ENCODE measurements at regions not wholly inside any gene's neighbourhood (a gene's known extent, or its start where the extent isn't known, plus 50 kb on each side); places are given as distances from the start of the nearest gene placed in this dataset.
A peak's percentile ranks its signal among the peaks of the same experiment; 100 is the strongest.

DNA sequence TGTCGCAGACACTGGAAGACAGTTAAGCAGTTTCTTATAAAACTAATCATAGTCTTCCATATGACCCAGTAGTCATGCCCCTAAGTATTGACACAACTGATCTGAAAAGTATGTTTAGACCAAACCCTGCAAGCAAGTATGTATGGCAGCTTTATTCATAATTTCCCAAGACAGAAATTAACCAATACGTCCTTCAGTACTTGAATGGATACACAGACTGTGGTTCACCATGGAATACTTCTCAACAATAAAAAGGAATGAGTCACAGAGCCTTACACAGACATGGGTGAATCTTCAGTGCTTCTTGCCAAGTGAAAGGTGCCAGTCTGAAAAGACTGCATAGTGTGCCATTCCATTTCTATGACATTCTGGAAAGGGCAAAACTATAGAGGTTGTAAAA, 50.2 kb upstream of the AKR1E2 start:
- DNase-seq, result peak; percentile 23

GRCh38 chr10:4772202-4772570, 53.8 kb upstream of the AKR1E2 start:
- DNase-seq, result no peak

GRCh38 chr10:4771554-4772201, 54.3 kb upstream of the AKR1E2 start:
- DNase-seq, result peak; percentile 83

GRCh38 chr10:4770801-4771553, 55.0 kb upstream of the AKR1E2 start:
- DNase-seq, result peak; percentile 97

GRCh38 chr10:4768416-4768815, 57.6 kb upstream of the AKR1E2 start:
- no peak for DNase-seq

GRCh38 chr10:4767033-4767814, 58.8 kb upstream of the AKR1E2 start:
- DNase-seq, result peak; percentile 83

- DNase-seq, result peak; percentile 30
Measured at GRCh38 chr10:4766454-4766853, 59.6 kb upstream of the AKR1E2 start.

GRCh38 chr10:4765428-4765827, 60.6 kb upstream of the AKR1E2 start:
- peak; percentile 26 for DNase-seq

DNA sequence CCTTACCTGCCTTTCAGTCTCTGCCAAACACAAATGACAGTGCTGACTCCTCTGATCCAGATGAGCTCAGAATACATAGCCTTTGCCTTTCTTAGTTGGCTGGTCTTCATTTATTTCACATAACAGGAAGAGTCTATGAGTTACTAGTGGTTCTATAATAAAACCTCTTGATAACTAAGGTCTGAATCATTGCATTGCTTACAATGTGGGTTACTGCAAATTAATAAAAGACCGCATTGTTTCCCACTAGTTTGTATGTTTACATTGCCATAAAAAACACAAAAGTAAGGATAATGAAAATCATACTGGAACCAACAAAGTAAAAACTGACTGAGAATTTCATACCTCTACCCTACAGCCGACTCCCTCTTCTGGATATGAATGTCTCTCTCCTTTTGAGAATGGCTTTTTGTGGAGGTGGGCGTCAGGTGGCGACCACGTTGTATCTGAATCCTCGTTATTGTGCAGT, 62.0 kb upstream of the AKR1E2 start:
- DNase-seq, result peak; percentile 66

- no peak for DNase-seq
Measured at GRCh38 chr10:4763513-4763912, 62.5 kb upstream of the AKR1E2 start.

DNA sequence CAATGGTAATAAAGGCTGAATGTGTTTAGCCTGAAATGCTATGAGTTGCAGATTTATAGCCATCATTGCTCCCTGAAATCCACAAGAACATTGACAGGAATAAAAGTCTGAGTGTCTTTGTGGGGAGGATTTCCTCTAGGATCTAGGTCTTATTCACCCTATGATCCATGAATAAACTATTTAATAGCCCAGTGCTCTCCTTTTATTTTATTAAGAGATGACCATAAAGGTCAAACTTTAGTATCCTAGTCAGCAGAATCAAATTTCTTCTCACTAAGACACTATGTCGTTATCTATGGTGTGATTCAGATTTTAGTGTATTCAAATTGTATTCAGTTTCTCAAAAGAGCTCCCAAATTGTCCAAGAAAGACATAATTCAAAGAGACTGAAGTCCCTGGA, 67.8 kb upstream of the AKR1E2 start:
- DNase-seq, result no peak

DNA sequence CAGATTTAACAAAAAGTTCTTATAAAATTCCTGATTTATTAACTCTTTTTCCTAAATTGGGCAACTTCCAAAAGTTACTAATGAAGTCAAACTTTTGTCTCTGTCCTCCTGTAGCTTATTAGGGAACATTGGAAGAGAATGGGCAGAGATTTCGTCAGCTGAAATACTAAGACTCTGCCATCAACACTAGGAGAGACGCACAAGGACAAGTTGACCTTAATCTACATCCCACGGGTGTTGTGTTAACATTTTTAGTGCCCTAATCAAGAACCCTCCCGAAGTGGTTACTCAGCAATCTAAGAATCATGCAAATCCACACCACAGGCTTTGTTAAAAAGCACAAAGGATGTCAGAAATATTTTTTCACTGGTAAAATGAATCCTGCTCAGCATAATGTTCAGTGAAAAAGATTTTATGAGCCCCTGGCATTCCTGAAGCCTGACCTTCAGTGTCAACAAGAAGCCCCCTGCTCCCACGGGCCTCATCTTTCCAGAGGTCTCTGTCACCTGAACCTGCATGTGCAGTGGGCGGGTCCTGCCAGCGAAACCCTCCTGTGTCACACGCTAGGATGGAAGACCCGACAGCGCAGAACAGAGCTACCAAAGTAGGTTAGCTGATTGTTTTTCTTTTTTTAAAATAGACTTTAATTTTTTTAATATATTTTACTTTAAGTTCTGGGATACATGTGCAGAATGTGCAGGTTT, 70.6 kb upstream of the AKR1E2 start:
- no peak for DNase-seq

GRCh38 chr10:4754143-4754542, 71.9 kb upstream of the AKR1E2 start:
- DNase-seq, result no peak

- DNase-seq, result no peak
Measured at GRCh38 chr10:4751211-4751610, 74.8 kb upstream of the AKR1E2 start.

DNA sequence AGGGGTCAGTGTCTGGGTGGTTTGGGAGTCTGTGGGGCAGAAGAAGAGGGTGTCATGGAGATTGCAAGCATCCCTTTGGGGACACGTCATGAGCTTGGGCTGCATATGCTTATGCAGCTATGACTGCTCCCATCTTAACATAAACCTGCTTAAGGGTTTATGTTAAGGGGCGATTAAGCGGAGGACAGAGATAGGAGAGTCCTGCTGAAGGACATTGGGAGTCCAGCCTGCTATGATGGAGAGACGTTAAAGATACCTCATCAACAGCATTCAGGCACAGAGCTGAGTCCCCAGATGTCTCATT, 76.8 kb upstream of the AKR1E2 start:
- DNase-seq, result no peak

DNA sequence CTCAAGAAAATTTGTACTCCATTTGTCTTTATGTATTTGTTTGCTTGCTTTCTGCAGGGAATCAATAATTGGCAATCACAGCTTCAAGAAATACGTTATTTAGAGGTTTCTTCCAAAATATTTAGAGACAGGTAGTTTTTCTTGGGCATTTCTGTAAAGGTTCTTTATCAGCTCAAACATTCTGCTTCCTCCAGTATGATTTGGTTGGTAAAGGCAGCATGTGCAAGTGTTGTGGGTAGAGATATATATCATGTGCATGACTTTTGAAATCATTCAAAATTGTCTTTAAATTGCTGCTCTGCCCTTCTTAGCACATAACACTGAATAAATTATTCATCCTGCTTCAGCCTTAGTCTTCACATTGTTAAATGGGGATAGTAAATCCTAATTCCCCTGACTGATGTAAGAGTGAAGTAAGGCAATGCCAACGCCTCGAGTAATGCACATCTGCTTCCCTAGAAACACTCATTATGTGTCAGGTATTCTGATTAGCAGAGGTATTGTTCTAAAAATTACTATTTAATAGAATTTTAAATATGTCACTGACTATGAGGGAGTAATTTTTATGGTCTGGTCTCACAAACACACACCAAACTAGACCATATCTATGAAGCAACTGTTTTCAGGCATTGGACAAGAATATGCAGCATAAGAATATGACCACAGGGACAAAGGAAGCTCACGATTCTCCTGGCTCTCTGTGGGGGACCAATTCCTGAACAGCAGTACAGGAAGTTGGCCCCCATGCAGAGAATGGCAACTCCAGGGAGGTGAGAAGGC, 77.3 kb upstream of the AKR1E2 start:
- no peak for DNase-seq

DNA sequence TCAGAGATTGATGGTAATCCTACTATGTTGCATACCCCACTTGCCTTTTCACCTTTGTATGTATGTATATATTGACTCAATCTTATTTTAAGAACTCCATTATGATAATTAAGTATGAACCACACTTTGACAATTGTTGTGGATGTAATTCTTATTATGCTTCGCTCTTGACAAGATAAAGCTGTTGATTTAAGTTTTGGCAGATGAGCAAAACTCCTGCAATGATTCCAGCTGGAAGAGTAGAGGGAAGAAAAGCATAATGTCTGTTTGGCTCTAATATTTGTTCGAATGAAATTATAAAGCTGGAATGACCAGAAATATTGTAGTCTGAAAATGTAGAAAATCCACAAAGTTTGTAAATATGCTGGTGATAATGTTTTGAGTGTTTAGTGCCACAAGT, 83.8 kb upstream of the AKR1E2 start:
- no peak for DNase-seq

GRCh38 chr10:4740471-4740870, 85.5 kb upstream of the AKR1E2 start:
- DNase-seq, result no peak

DNA sequence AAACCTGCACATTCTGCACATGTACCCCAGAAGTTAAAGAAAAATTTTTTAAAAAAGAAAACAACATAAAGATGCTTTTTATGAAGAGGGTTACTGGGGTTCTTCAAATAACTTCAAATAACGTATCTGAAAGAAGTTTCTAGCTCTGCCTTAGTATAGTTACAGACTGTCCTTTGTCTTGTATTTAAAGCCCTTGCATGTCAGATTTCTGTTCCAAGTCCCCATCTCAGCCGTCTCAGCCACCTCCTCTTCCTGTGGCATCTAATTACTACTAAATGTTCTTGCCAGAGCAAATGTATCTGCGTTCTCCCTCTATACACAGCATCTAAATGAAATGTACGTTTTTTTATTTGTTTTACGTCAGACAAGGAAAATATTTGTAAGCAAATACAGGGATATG, 89.4 kb upstream of the AKR1E2 start:
- no peak for DNase-seq

DNA sequence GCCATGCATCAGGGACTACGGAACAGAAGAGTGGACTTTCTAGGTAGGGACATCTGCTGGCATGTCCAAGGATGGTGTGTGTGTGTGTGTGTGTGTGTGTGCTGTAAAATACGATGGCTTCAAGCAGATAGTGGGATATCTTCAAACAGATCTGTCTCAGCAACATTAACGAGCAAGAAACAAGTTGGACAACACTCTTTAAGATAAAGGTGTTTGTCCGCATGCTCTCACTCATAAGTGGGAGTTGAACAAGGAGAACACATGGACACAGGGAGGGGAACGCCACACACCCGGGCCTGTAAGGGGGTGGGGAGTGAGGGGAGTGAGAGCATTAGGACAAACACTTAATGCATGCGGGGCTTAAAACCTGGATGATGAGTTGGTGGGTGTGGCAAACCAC, 89.8 kb upstream of the AKR1E2 start:
- DNase-seq, result no peak

- DNase-seq, result no peak
Measured at GRCh38 chr10:4733843-4734224, 92.2 kb upstream of the AKR1E2 start.

DNA sequence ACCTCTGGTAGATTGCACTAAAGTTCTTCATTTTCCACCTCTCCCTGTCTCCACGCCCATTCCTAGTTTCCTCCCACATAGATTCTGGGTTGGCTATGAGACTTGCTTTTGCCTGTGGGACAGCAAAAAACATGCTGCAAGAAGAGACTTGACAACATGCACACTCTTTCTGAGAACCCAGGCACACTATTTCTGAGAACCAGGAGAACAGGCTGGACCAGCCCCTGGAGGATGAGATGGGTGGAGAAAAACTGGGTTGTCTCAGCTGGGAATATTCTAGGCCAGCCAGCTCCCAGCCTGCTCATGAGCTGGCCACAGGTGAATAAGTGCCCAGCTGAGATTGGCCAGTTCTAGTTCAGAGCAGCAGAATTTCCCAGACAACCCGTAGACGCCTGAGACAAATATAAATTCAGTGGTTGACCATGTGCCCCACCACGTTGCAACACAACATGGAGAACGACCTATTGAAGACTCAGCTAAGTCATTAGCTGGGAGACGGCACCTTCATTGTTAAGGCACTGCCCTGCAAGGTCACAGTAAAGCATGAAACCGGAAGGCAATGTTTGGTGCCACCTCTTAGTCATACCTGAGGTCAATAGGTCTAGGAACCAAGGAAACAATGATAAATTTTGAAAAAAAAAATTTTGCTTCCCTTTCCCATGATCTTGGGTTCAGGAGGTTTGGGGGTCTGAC, 92.7 kb upstream of the AKR1E2 start:
- DNase-seq, result peak; percentile 55
